ENCODE measurements at regions not wholly inside any gene's neighbourhood (a gene's known extent, or its start where the extent isn't known, plus 50 kb on each side); places are given as distances from the start of the nearest gene placed in this dataset.

DNA sequence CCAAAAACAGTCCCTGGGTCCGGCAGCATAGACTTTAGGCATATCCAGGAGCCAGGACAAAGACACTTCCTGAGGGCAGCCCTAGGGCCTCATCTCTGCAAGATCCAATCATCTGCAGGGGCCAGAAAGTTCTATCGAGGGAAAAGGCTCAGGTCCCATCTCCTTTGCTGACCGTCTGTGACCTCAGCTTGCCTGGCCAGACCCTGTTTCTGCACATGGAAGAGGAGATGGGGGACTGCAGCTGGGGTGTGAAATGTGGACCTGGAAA, 51.0 kb upstream of the FCN1 start:
- TF ChIP-seq, protein P1, sequence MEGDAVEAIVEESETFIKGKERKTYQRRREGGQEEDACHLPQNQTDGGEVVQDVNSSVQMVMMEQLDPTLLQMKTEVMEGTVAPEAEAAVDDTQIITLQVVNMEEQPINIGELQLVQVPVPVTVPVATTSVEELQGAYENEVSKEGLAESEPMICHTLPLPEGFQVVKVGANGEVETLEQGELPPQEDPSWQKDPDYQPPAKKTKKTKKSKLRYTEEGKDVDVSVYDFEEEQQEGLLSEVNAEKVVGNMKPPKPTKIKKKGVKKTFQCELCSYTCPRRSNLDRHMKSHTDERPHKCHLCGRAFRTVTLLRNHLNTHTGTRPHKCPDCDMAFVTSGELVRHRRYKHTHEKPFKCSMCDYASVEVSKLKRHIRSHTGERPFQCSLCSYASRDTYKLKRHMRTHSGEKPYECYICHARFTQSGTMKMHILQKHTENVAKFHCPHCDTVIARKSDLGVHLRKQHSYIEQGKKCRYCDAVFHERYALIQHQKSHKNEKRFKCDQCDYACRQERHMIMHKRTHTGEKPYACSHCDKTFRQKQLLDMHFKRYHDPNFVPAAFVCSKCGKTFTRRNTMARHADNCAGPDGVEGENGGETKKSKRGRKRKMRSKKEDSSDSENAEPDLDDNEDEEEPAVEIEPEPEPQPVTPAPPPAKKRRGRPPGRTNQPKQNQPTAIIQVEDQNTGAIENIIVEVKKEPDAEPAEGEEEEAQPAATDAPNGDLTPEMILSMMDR (IDR thresholded peaks at IDR 0.05; ENCODE audit: insufficient read depth, low read depth, low read length), result no peak
- no peak for TF ChIP-seq EZH2 (IDR thresholded peaks at IDR 0.05; ENCODE audit: insufficient read depth, low read length)
